SH-SY5Y (cell line): ENCODE measurements at regions not wholly inside any gene's neighbourhood (a gene's known extent, or its start where the extent isn't known, plus 50 kb on each side); places are given as distances from the start of the nearest gene placed in this dataset.

Experiments
- GATA2 ChIP-seq: IDR thresholded peaks from 2 replicates; pipeline ENCODE4 v1.6.1; 2011; ENCODE audit warnings: mild to moderate bottlenecking, low read depth, low read length
- GATA3 ChIP-seq: IDR thresholded peaks from 2 replicates; pipeline ENCODE4 v1.6.1; 2011; ENCODE audit warnings: low read depth, mild to moderate bottlenecking, low read length, moderate library complexity

- TF ChIP-seq GATA3 (no peak), GATA2 (no peak)
These were observed 357.6 kb downstream of the EN1 start for GRCh38 chr2:118489712-118490299.
